Tibial nerve (tissue), 4 donors: ENCODE measurements at regions not wholly inside any gene's neighbourhood (a gene's known extent, or its start where the extent isn't known, plus 50 kb on each side); places are given as distances from the start of the nearest gene placed in this dataset.

Experiments
- DNase-seq, 2 donors: peaks; one replicate each; pipeline ENCODE4 v3.0.0-alpha.2; 2019; ENCODE audit warnings: low spot score in 2 of 2
- H3K27ac ChIP-seq, 4 donors: fragments of 200-600 bp; sonication (generic) in 3 of 4; one replicate each; pipeline ENCODE4 v1.5.1; 2017 to 2019; ENCODE audit warnings: mild to moderate bottlenecking in 1 of 4
- H3K27me3 ChIP-seq, 2 donors: fragments of 200-600 bp; sonication (generic) in 1 of 2; one replicate each; pipeline versions ENCODE4 v1.5.1 to v1.6.0; 2017 to 2019
- H3K36me3 ChIP-seq, 3 donors: fragments of 200-600 bp; sonication (generic); one replicate each; pipeline ENCODE4 v1.5.1; 2018 to 2019
- H3K4me1 ChIP-seq, 4 donors: fragments of 200-600 bp; sonication (generic) in 3 of 4; one replicate each; pipeline ENCODE4 v1.5.1; 2017 to 2019
- H3K4me3 ChIP-seq, 4 donors: fragments of 200-600 bp; sonication (generic) in 3 of 4; one replicate each; pipeline ENCODE4 v1.5.1; 2017 to 2019; ENCODE audit warnings: mild to moderate bottlenecking in 1 of 4, moderate library complexity in 1 of 4
- H3K9me3 ChIP-seq, 4 donors: fragments of 200-600 bp; sonication (generic) in 3 of 4; one replicate each; pipeline ENCODE4 v1.5.1; 2017 to 2019
- CTCF ChIP-seq, 5 experiments: fragments of 200-600 bp in 3 of 5; fragments of 450-650 bp in 2 of 5; sonication (generic) in 3 of 5; IDR thresholded peaks; one replicate each; pipeline ENCODE4 v1.5.1; 2016 to 2019; ENCODE audit warnings: antibody characterized with exemption in 5 of 5, mild to moderate bottlenecking in 3 of 5, moderate library complexity in 2 of 5
- EP300 ChIP-seq, 2 donors: sonication (generic); formaldehyde crosslinking; IDR thresholded peaks; one replicate each; pipeline ENCODE4 v1.6.1; 2017; ENCODE audit warnings: antibody characterized with exemption in 2 of 2, mild to moderate bottlenecking in 1 of 2
- POLR2A ChIP-seq, 2 donors: fragments of 450-650 bp; IDR thresholded peaks; one replicate each; pipeline ENCODE4 v1.6.1; 2017; ENCODE audit warnings: antibody characterized with exemption in 2 of 2, mild to moderate bottlenecking in 2 of 2, moderate library complexity in 2 of 2
- WGBS, 2 donors: methylation state at CpG; one replicate each; pipeline ENCODE4 v1.1.5; 2018; 5-methylcytosine and 5-hydroxymethylcytosine counted together

- Histone ChIP-seq H3K27ac (no peak overlapping the region), H3K9me3 (no peaks in the 10 kb centered on the region), H3K4me3 (no peak overlapping the region), H3K27me3 (no peaks in the 10 kb centered on the region), H3K4me1 (no peaks in the 10 kb centered on the region), H3K36me3 (no peaks in the 10 kb centered on the region)
- no peak for DNase-seq
- 86 to 96% methylated on average over 2 of the region's 2 CpGs for whole genome bisulfite sequencing, 2 donors
- TF ChIP-seq CTCF (IDR thresholded peaks at IDR 0.05) (no peak), POLR2A (IDR thresholded peaks at IDR 0.05) (no peak), EP300 (IDR thresholded peaks at IDR 0.05) (no peak)
These were observed 343.7 kb upstream of the TRAM1L1 start for GRCh38 chr4:117429061-117429460.

GRCh38 chr4:117429506-117429905, 344.1 kb upstream of the TRAM1L1 start:
- no peak for DNase-seq
- Histone ChIP-seq H3K4me1 (peaks cover 0 to 4% (median 0%) of the 10 kb centered on the region in 4 donors), H3K36me3 (no peaks in the 10 kb centered on the region), H3K27me3 (no peaks in the 10 kb centered on the region), H3K9me3 (no peaks in the 10 kb centered on the region), H3K27ac (no peak overlapping the region), H3K4me3 (no peak overlapping the region)
- 72 to 85% methylated on average over 5 of the region's 5 CpGs for WGBS, 2 donors
- TF ChIP-seq POLR2A (IDR thresholded peaks at IDR 0.05) (no peak), EP300 (IDR thresholded peaks at IDR 0.05) (no peak), CTCF (IDR thresholded peaks at IDR 0.05) (no peak)

GRCh38 chr4:117434424-117434823, 349.0 kb upstream of the TRAM1L1 start:
- 15 to 24% methylated on average over 1 of the region's 1 CpG for WGBS, 2 donors
- no peaks in the 10 kb centered on the region for H3K9me3 ChIP-seq
- H3K36me3 ChIP-seq, result no peaks in the 10 kb centered on the region
- H3K27ac ChIP-seq, result no peak overlapping the region
- no peaks in the 10 kb centered on the region for H3K27me3 ChIP-seq
- DNase-seq, result no peak
- peaks cover 0 to 4% (median 0%) of the 10 kb centered on the region in 4 donors for H3K4me1 ChIP-seq
- TF ChIP-seq POLR2A (IDR thresholded peaks at IDR 0.05) (no peak), CTCF (IDR thresholded peaks at IDR 0.05) (no peak), EP300 (IDR thresholded peaks at IDR 0.05) (no peak)
- no peak overlapping the region for H3K4me3 ChIP-seq

GRCh38 chr4:117447925-117448324, 362.5 kb upstream of the TRAM1L1 start:
- Histone ChIP-seq H3K4me1 (no peaks in the 10 kb centered on the region), H3K27me3 (no peaks in the 10 kb centered on the region), H3K9me3 (peaks cover 0 to 18% (median 2%) of the 10 kb centered on the region in 4 donors), H3K27ac (no peak overlapping the region), H3K36me3 (no peaks in the 10 kb centered on the region), H3K4me3 (no peak overlapping the region)
- no peak for DNase-seq
- TF ChIP-seq EP300 (IDR thresholded peaks at IDR 0.05) (no peak), POLR2A (IDR thresholded peaks at IDR 0.05) (no peak), CTCF (IDR thresholded peaks at IDR 0.05) (no peak)
- WGBS, 2 donors, result 94 to 100% methylated on average over 2 of the region's 2 CpGs

GRCh38 chr4:117455088-117455487, 369.7 kb upstream of the TRAM1L1 start:
- TF ChIP-seq POLR2A (IDR thresholded peaks at IDR 0.05) (no peak), EP300 (IDR thresholded peaks at IDR 0.05) (no peak), CTCF (IDR thresholded peaks at IDR 0.05) (no peak)
- no peak overlapping the region for H3K27ac ChIP-seq
- H3K27me3 ChIP-seq, result no peaks in the 10 kb centered on the region
- peaks cover 0 to 4% (median 0%) of the 10 kb centered on the region in 4 donors for H3K9me3 ChIP-seq
- no peak for DNase-seq
- H3K4me1 ChIP-seq, result no peaks in the 10 kb centered on the region
- H3K36me3 ChIP-seq, result no peaks in the 10 kb centered on the region
- WGBS, 2 donors, result 17 to 23% methylated on average over 1 of the region's 1 CpG
- no peak overlapping the region for H3K4me3 ChIP-seq
